Tibial nerve (tissue), 4 donors: ENCODE measurements at regions not wholly inside any gene's neighbourhood (a gene's known extent, or its start where the extent isn't known, plus 50 kb on each side); places are given as distances from the start of the nearest gene placed in this dataset.

ENCODE experiments used
- EP300 ChIP-seq, 2 donors: sonication (generic); formaldehyde crosslinking; IDR thresholded peaks; one replicate each; pipeline ENCODE4 v1.6.1; 2017; ENCODE audit warnings: antibody characterized with exemption in 2 of 2, mild to moderate bottlenecking in 1 of 2
- POLR2A ChIP-seq, 2 donors: fragments of 450-650 bp; IDR thresholded peaks; one replicate each; pipeline ENCODE4 v1.6.1; 2017; ENCODE audit warnings: antibody characterized with exemption in 2 of 2, mild to moderate bottlenecking in 2 of 2, moderate library complexity in 2 of 2
- TF ChIP-seq, protein P1 (sequence below), 5 experiments: fragments of 200-600 bp in 3 of 5; fragments of 450-650 bp in 2 of 5; sonication (generic) in 3 of 5; IDR thresholded peaks; one replicate each; pipeline ENCODE4 v1.5.1; 2016 to 2019; ENCODE audit warnings: antibody characterized with exemption in 5 of 5, mild to moderate bottlenecking in 3 of 5, moderate library complexity in 2 of 5

- TF ChIP-seq, protein P1, sequence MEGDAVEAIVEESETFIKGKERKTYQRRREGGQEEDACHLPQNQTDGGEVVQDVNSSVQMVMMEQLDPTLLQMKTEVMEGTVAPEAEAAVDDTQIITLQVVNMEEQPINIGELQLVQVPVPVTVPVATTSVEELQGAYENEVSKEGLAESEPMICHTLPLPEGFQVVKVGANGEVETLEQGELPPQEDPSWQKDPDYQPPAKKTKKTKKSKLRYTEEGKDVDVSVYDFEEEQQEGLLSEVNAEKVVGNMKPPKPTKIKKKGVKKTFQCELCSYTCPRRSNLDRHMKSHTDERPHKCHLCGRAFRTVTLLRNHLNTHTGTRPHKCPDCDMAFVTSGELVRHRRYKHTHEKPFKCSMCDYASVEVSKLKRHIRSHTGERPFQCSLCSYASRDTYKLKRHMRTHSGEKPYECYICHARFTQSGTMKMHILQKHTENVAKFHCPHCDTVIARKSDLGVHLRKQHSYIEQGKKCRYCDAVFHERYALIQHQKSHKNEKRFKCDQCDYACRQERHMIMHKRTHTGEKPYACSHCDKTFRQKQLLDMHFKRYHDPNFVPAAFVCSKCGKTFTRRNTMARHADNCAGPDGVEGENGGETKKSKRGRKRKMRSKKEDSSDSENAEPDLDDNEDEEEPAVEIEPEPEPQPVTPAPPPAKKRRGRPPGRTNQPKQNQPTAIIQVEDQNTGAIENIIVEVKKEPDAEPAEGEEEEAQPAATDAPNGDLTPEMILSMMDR (IDR thresholded peaks at IDR 0.05): no peak
- no peak for TF ChIP-seq EP300 (IDR thresholded peaks at IDR 0.05)
- no peak for TF ChIP-seq POLR2A (IDR thresholded peaks at IDR 0.05)
Observed at GRCh38 chr14:84998216-84998615, 531.7 kb upstream of the FLRT2 start.
